ENCODE measurements at regions not wholly inside any gene's neighbourhood (a gene's known extent, or its start where the extent isn't known, plus 50 kb on each side); places are given as distances from the start of the nearest gene placed in this dataset.

GRCh38 chr1:214824763-214825162, 221.8 kb downstream of the CENPF start:
- no peak for DNase-seq

- no peak for DNase-seq
Observed at GRCh38 chr1:214826619-214827018, 223.6 kb downstream of the CENPF start.

- DNase-seq: no peak
Observed at GRCh38 chr1:214827883-214828282, 224.9 kb downstream of the CENPF start.

GRCh38 chr1:214830941-214831340, 227.9 kb downstream of the CENPF start:
- DNase-seq: no peak

- no peak for DNase-seq
Observed at GRCh38 chr1:214831956-214832355, 229.0 kb downstream of the CENPF start.

GRCh38 chr1:214833178-214833756, 230.3 kb downstream of the CENPF start:
- DNase-seq: no peak

- no peak for DNase-seq
Observed at GRCh38 chr1:214837376-214837775, 234.4 kb downstream of the CENPF start.

GRCh38 chr1:214838351-214838750, 235.4 kb downstream of the CENPF start:
- DNase-seq: no peak

- DNase-seq: no peak
Observed at GRCh38 chr1:214840356-214840755, 237.4 kb downstream of the CENPF start.

- DNase-seq: no peak
Observed at GRCh38 chr1:214842856-214843255, 239.7 kb upstream of the KCNK2 start.

GRCh38 chr1:214843281-214843680, 239.3 kb upstream of the KCNK2 start:
- no peak for DNase-seq

GRCh38 chr1:214844319-214844718, 238.2 kb upstream of the KCNK2 start:
- DNase-seq: no peak

- DNase-seq: no peak
Observed at GRCh38 chr1:214846276-214846675, 236.3 kb upstream of the KCNK2 start.

GRCh38 chr1:214847071-214847810, 235.3 kb upstream of the KCNK2 start:
- no peak for DNase-seq

GRCh38 chr1:214848101-214848500, 234.4 kb upstream of the KCNK2 start:
- DNase-seq: no peak

GRCh38 chr1:214850432-214851050, 232.0 kb upstream of the KCNK2 start:
- DNase-seq: no peak

- no peak for DNase-seq
Observed at GRCh38 chr1:214853340-214853739, 229.2 kb upstream of the KCNK2 start.

- DNase-seq: no peak
Observed at GRCh38 chr1:214854126-214854875, 228.2 kb upstream of the KCNK2 start.

GRCh38 chr1:214856843-214857242, 225.7 kb upstream of the KCNK2 start:
- DNase-seq: no peak

- no peak for DNase-seq
Observed at GRCh38 chr1:214857716-214858115, 224.8 kb upstream of the KCNK2 start.

- no peak for DNase-seq
Observed at GRCh38 chr1:214859647-214860046, 222.9 kb upstream of the KCNK2 start.

- no peak for DNase-seq
Observed at GRCh38 chr1:214861615-214862014, 220.9 kb upstream of the KCNK2 start.

- no peak for DNase-seq
Observed at GRCh38 chr1:214862421-214862820, 220.1 kb upstream of the KCNK2 start.
